Endothelial cell of umbilical vein (primary cell): ENCODE measurements at regions not wholly inside any gene's neighbourhood (a gene's known extent, or its start where the extent isn't known, plus 50 kb on each side); places are given as distances from the start of the nearest gene placed in this dataset.

ENCODE experiments used
- BruUV-seq: library from RNA; stranded (reverse); fragments of 400-500 nt; replicated peaks from 2 replicates; lab custom pipeline; 2021; lab: Mats Ljungman, UMichigan
- CTCF ChIA-PET: fragments of 300-600, 350-600 bp; sonication (Branson Sonifier 250); formaldehyde crosslinking; loops from one replicate; lab custom pipeline; 2021; ENCODE audit warnings: antibody characterized with exemption, inconsistent platforms; lab: Charles Lee
- POLR2A ChIA-PET: fragments of 300-600, 350-600 bp; sonication (Branson Sonifier 250); formaldehyde crosslinking; loops from one replicate; lab custom pipeline; 2021; ENCODE audit warnings: antibody characterized with exemption, inconsistent platforms; lab: Charles Lee
- DNase-seq: peaks from one replicate; pipeline ENCODE4 v3.0.0-alpha.2; 2011; ENCODE audit warnings: low read depth, low spot score
- FAIRE-seq: peaks from 2 replicates; lab custom pipeline; 2011; peaks lifted over from hg19 to GRCh38; lab: Jason Lieb, UNC
- H2AFZ ChIP-seq: 2 replicates; pipeline ENCODE4 v1.6.0; 2012; ENCODE audit warnings: low read depth, low read length, control low read depth, inconsistent platforms
- H3K27ac ChIP-seq: 2 replicates; pipeline ENCODE4 v1.5.1; 2011; ENCODE audit warnings: low read depth, mild to moderate bottlenecking, control low read depth, low read length, moderate library complexity; ENCODE audit not compliant: insufficient read depth
- H3K27me3 ChIP-seq, 2 experiments: 2 replicates each; pipeline versions ENCODE4 v1.6.0 to v1.6.1; 2011; ENCODE audit warnings: low read length in 2 of 2, mixed read lengths in 1 of 2; ENCODE audit not compliant: control insufficient read depth in 2 of 2, insufficient read depth in 2 of 2
- H3K36me3 ChIP-seq, 2 experiments: 2 replicates in 1 of 2; 3 replicates in 1 of 2; pipeline ENCODE4 v1.5.1; 2011; ENCODE audit warnings: low read length in 2 of 2, mild to moderate bottlenecking in 1 of 2, moderate library complexity in 1 of 2; ENCODE audit not compliant: control insufficient read depth in 2 of 2, insufficient read depth in 2 of 2; ENCODE audit errors: extremely low read depth in 1 of 2
- H3K4me1 ChIP-seq: 3 replicates; pipeline ENCODE4 v1.5.1; 2011; ENCODE audit warnings: mild to moderate bottlenecking, low read length; ENCODE audit not compliant: control insufficient read depth, insufficient read depth; ENCODE audit errors: extremely low read depth
- H3K4me2 ChIP-seq: 2 replicates; pipeline ENCODE4 v1.6.1; 2011; ENCODE audit warnings: low read length, control low read depth, mixed read lengths; ENCODE audit not compliant: insufficient read depth
- H3K4me3 ChIP-seq, 3 experiments: fragments of 200-600 bp in 1 of 3; sonication (generic), shearing (Covaris generic) in 1 of 3; replicated peaks in 1 of 3; 2 replicates each; pipeline ENCODE4 v1.5.1; 2011 to 2016; ENCODE audit warnings: control low read depth in 3 of 3, low read length in 3 of 3, mild to moderate bottlenecking in 2 of 3, inconsistent platforms in 1 of 3, low read depth in 1 of 3, moderate library complexity in 1 of 3; ENCODE audit not compliant: insufficient read depth in 1 of 3
- H3K79me2 ChIP-seq: 2 replicates; pipeline ENCODE4 v1.6.0; 2012; ENCODE audit warnings: low read length, inconsistent platforms; ENCODE audit not compliant: control insufficient read depth, insufficient read depth
- H3K9ac ChIP-seq: replicated peaks from 2 replicates; pipeline ENCODE3; 2011; ENCODE audit warnings: low read length, control low read depth; ENCODE audit not compliant: insufficient read depth; ENCODE audit errors: extremely low read depth
- H3K9me1 ChIP-seq: replicated peaks from 3 replicates; pipeline ENCODE4 v1.6.0; 2011; ENCODE audit warnings: mild to moderate bottlenecking, low read length; ENCODE audit not compliant: control insufficient read depth, insufficient read depth; ENCODE audit errors: extremely low read depth
- H3K9me3 ChIP-seq: replicated peaks from 2 replicates; pipeline ENCODE4 v1.5.1; 2012; ENCODE audit warnings: low read length, inconsistent platforms; ENCODE audit not compliant: control insufficient read depth, insufficient read depth
- H4K20me1 ChIP-seq: replicated peaks from 2 replicates; pipeline ENCODE3; 2011; ENCODE audit warnings: mild to moderate bottlenecking, low read length; ENCODE audit not compliant: control insufficient read depth, insufficient read depth; ENCODE audit errors: extremely low read depth
- CTCF ChIP-seq, 2 donors: IDR thresholded peaks; 1 replicate in 1 of 2; 2 replicates in 1 of 2; pipeline ENCODE4 v1.5.1; 2011; ENCODE audit warnings: low read length in 2 of 2, mild to moderate bottlenecking in 2 of 2, moderate library complexity in 2 of 2, control low read depth in 1 of 2, inconsistent platforms in 1 of 2, low read depth in 1 of 2; ENCODE audit not compliant: insufficient read depth in 1 of 2; ENCODE audit errors: extremely low read depth in 1 of 2
- EZH2 ChIP-seq: IDR thresholded peaks from 2 replicates; pipeline ENCODE4 v1.6.1; 2012; ENCODE audit warnings: borderline replicate concordance, low read depth, mild to moderate bottlenecking, moderate library complexity, low read length, inconsistent platforms; ENCODE audit not compliant: severe bottlenecking
- FOS ChIP-seq: IDR thresholded peaks from 2 replicates; pipeline ENCODE4 v1.6.1; 2011; ENCODE audit warnings: mild to moderate bottlenecking, low read length, moderate library complexity, borderline replicate concordance; ENCODE audit not compliant: insufficient read depth
- GATA2 ChIP-seq: IDR thresholded peaks from 2 replicates; pipeline ENCODE4 v1.7.0; 2011; ENCODE audit warnings: low read depth, mild to moderate bottlenecking, moderate library complexity, mixed read lengths, low read length; ENCODE audit not compliant: insufficient read length, insufficient read depth
- JUN ChIP-seq: IDR thresholded peaks from 2 replicates; pipeline ENCODE4 v1.6.1; 2011; ENCODE audit warnings: borderline replicate concordance, low read depth; ENCODE audit not compliant: insufficient read length, insufficient read depth
- MYC ChIP-seq: IDR thresholded peaks from one replicate; pipeline ENCODE4 v1.6.1; 2011; ENCODE audit warnings: mild to moderate bottlenecking, low read depth, low read length
- dilution Hi-C: fragments of 300-500 bp; cut with MboI; formaldehyde crosslinking; loops from one replicate; pipeline ENCODE4 v1.15.0; 2019; ENCODE audit warnings: low sequenced_read_pairs; ENCODE audit not compliant: extremely low pct_ligation_motif_present
- intact Hi-C: fragments of 100-400 bp; cut with micrococcal nuclease; formaldehyde crosslinking; loops from one replicate; pipeline ENCODE4 v1.10.0; 2022
- TF ChIP-seq, protein P1 (sequence below): IDR thresholded peaks from 2 replicates; pipeline ENCODE4 v1.6.1; 2011; ENCODE audit not compliant: insufficient read depth, insufficient read length

GRCh38 chr5:136819526-136820302 lies 454.4 kb upstream of the TRPC7 start:
- Histone ChIP-seq H3K4me2 (no peak overlapping the region), H4K20me1 (no peaks in the 10 kb centered on the region), H3K27ac (no peak overlapping the region), H3K9ac (no peak overlapping the region), H3K79me2 (no peaks in the 10 kb centered on the region), H3K9me3 (no peaks in the 10 kb centered on the region), H3K4me3 (no peak overlapping the region), H3K4me1 (no peaks in the 10 kb centered on the region), H3K27me3 (peaks cover 0 to 8% of the 10 kb centered on the region in 2 experiments), H3K9me1 (no peaks in the 10 kb centered on the region), H2AFZ (no peak overlapping the region), H3K36me3 (no peaks in the 10 kb centered on the region)
- dilution Hi-C loops, result no loop called here
- intact Hi-C loops, result no loop called here
- BruUV-seq, result no TSS peak
- FAIRE-seq (no peak), DNase-seq (no peak)
- no peak for TF ChIP-seq JUN
- TF ChIP-seq EZH2, result no peak
- TF ChIP-seq CTCF (IDR thresholded peaks at IDR 0.05; ENCODE audit: extremely low read depth in 1 of 2, insufficient read depth in 1 of 2, low read depth in 1 of 2, low read length in 2 of 2), result no peak
- TF ChIP-seq GATA2, result no peak
- TF ChIP-seq, protein P1, sequence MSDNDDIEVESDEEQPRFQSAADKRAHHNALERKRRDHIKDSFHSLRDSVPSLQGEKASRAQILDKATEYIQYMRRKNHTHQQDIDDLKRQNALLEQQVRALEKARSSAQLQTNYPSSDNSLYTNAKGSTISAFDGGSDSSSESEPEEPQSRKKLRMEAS, result no peak
- no peak for TF ChIP-seq FOS
- TF ChIP-seq MYC, result no peak
- POLR2A ChIA-PET, result no interaction called here
- CTCF ChIA-PET, result no interaction called here
